HUES48 (cell line): ENCODE measurements at regions not wholly inside any gene's neighbourhood (a gene's known extent, or its start where the extent isn't known, plus 50 kb on each side); places are given as distances from the start of the nearest gene placed in this dataset.

Experiments
- H3K27ac ChIP-seq: one replicate; pipeline ENCODE4 v1.7.0; 2013; ENCODE audit warnings: low read depth, low read length, inconsistent platforms
- H3K27me3 ChIP-seq: 2 replicates; pipeline ENCODE4 v1.6.1; 2013; ENCODE audit warnings: mild to moderate bottlenecking, low read length; ENCODE audit not compliant: control insufficient read depth, insufficient read depth
- H3K36me3 ChIP-seq: 2 replicates; pipeline ENCODE4 v1.6.1; 2013; ENCODE audit warnings: low read length; ENCODE audit not compliant: control insufficient read depth, insufficient read depth
- H3K4me1 ChIP-seq: 2 replicates; pipeline ENCODE4 v1.6.1; 2013; ENCODE audit warnings: mild to moderate bottlenecking, low read length; ENCODE audit not compliant: control insufficient read depth, insufficient read depth
- H3K4me3 ChIP-seq: 2 replicates; pipeline ENCODE4 v1.5.1; 2013; ENCODE audit warnings: mild to moderate bottlenecking, low read depth, low read length
- H3K9ac ChIP-seq: 2 replicates; pipeline ENCODE4 v1.6.1; 2013; ENCODE audit warnings: mild to moderate bottlenecking, low read depth, low read length, moderate library complexity
- H3K9me3 ChIP-seq: 2 replicates; pipeline ENCODE4 v1.6.1; 2013; ENCODE audit warnings: low read length; ENCODE audit not compliant: control insufficient read depth, insufficient read depth

- no peak overlapping the region for H3K9ac ChIP-seq
- H3K27me3 ChIP-seq = no peaks in the 10 kb centered on the region; the same call in 1 of the 2 replicates
- no peak overlapping the region for H3K27ac ChIP-seq
Measured at GRCh38 chr11:79678780-79679452, 238.1 kb upstream of the TENM4 start.

DNA sequence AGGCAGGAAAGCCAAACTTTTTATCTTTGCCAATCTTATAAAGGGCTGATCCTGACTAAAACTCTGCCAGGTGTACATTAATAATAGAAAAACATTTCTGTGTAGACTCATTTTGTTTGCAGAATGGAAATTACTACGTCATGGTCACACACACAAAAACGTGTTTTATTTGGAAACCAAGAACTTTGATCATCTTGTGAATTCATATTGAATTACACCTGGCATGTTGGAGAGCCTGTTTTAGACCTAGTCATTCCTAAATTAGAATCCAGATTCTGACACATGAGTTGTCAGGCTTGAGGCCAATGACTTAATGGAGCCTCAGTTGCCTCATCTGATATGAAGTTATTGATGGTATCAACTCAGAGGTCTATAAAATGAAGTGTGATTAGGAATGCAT, 235.6 kb upstream of the TENM4 start:
- H3K9me3 ChIP-seq = no peaks in the 10 kb centered on the region
- no peak overlapping the region for H3K4me3 ChIP-seq

More at GRCh38 chr11:79678780-79679452, 238.1 kb upstream of the TENM4 start:
- H3K4me3 ChIP-seq = no peak overlapping the region
- peaks cover 23% of the 10 kb centered on the region for H3K4me1 ChIP-seq
- H3K9me3 ChIP-seq = no peaks in the 10 kb centered on the region
- no peaks in the 10 kb centered on the region for H3K36me3 ChIP-seq

DNA sequence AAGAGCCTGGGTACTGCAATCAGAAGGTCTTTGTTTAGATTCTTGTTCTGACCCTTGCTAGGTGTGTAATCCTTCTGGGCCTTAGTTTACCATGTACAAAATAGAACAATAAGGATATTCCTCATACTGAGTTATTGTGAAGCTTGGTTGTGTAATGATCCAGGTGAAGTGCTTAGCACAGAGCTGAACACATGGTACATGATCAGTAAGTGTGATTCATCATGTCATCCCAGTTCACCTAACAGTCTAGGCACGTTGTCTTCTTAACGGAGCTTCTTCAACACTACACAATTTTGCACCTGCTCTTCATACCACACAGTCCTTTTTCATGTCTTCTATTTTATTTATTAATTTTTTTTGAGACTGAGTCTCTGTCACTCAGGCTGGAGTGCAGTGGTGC, 234.3 kb upstream of the TENM4 start:
- Histone ChIP-seq H3K9ac (no peak overlapping the region), H3K27me3 (no peaks in the 10 kb centered on the region; the same call in 1 of the 2 replicates), H3K36me3 (no peaks in the 10 kb centered on the region), H3K9me3 (no peaks in the 10 kb centered on the region), H3K4me3 (no peak overlapping the region), H3K27ac (no peak overlapping the region), H3K4me1 (peaks cover 28% of the 10 kb centered on the region)

More for the DNA sequence above, 235.6 kb upstream of the TENM4 start:
- H3K9ac ChIP-seq = no peak overlapping the region
- H3K36me3 ChIP-seq = no peaks in the 10 kb centered on the region
- peaks cover 33% of the 10 kb centered on the region for H3K4me1 ChIP-seq
- H3K27me3 ChIP-seq = no peaks in the 10 kb centered on the region; the same call in 1 of the 2 replicates
- H3K27ac ChIP-seq = no peak overlapping the region

DNA sequence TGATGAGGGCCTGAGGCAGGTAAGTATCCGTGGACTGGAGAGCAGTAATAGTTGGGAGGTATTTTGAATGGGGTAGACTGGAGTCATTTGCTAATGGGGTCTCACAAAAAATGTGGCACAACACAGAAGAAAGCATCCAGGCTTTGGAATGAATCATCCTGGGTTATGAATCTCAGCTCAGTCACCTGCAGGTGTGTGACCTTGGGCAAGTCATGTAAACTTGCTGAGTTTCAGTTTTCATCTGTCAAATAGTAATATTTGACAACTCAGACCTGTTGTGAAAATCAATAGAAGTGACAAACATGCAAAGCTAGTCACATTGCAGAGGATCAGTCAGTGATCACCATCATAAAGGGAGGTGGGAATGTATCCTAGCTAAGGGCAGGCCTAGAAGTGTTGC, 232.0 kb upstream of the TENM4 start:
- Histone ChIP-seq H3K27me3 (no peaks in the 10 kb centered on the region), H3K36me3 (no peaks in the 10 kb centered on the region), H3K4me3 (no peak overlapping the region), H3K9ac (no peak overlapping the region), H3K4me1 (peaks cover 10% of the 10 kb centered on the region; the same call in 1 of the 2 replicates), H3K27ac (no peak overlapping the region), H3K9me3 (no peaks in the 10 kb centered on the region)

DNA sequence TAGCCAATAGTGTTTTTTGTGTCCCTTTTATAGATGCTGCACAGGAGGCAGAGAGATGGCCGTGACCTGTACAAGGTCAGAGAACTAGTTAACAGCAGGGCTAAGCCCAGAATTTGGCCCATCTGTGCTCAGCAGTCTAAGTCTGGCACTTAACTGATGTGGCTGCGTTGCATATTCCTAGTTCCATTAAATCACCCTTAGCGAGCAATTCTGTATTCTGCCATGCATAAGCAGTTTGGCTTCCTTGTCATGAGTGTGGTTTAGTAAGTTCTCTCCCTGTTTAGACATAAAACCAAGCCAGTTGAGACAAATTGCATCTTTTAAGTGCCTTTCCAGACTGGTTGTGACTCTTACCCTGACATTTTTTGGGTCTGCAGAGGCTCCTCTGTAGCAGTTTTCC, 230.6 kb upstream of the TENM4 start:
- peaks cover 10% of the 10 kb centered on the region; the same call in 1 of the 2 replicates for H3K4me1 ChIP-seq
- no peak overlapping the region for H3K4me3 ChIP-seq
- H3K9ac ChIP-seq = no peak overlapping the region
- no peaks in the 10 kb centered on the region for H3K27me3 ChIP-seq
- no peak overlapping the region for H3K27ac ChIP-seq
- no peaks in the 10 kb centered on the region for H3K9me3 ChIP-seq
- H3K36me3 ChIP-seq = no peaks in the 10 kb centered on the region

- Histone ChIP-seq H3K36me3 (no peaks in the 10 kb centered on the region), H3K9me3 (no peaks in the 10 kb centered on the region)
Measured at GRCh38 chr11:79670882-79671281, 230.1 kb upstream of the TENM4 start.

DNA sequence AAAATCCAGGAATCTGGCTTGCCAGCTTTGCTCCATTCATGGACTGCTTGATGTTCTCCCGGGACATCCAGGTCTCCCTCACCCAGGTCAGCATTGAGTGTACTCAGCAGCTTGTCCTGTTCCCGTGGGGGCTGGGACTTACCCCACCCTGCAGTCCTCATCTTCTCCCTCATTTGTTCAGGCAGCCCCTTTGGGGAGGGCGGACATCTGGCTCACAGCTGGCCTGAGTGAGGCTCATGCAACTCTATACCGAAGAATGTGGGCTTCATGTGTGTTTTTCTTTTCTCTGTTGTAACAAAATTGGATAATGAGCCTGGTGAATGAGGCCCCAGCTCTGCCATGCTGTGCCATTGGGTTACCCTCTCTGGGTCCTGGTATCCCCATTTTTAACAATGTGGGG, 227.7 kb upstream of the TENM4 start:
- H3K4me1 ChIP-seq = peaks cover 10% of the 10 kb centered on the region; the same call in 1 of the 2 replicates
- H3K9ac ChIP-seq = no peak overlapping the region
- H3K9me3 ChIP-seq = no peaks in the 10 kb centered on the region
- no peak overlapping the region for H3K4me3 ChIP-seq
- no peaks in the 10 kb centered on the region for H3K27me3 ChIP-seq
- H3K36me3 ChIP-seq = no peaks in the 10 kb centered on the region
- no peak overlapping the region for H3K27ac ChIP-seq

More at GRCh38 chr11:79670882-79671281, 230.1 kb upstream of the TENM4 start:
- peaks cover 10% of the 10 kb centered on the region; the same call in 1 of the 2 replicates for H3K4me1 ChIP-seq
- no peak overlapping the region for H3K9ac ChIP-seq
- no peak overlapping the region for H3K27ac ChIP-seq
- no peaks in the 10 kb centered on the region for H3K27me3 ChIP-seq
- no peak overlapping the region for H3K4me3 ChIP-seq

GRCh38 chr11:79667380-79667779, 226.6 kb upstream of the TENM4 start:
- Histone ChIP-seq H3K9me3 (no peaks in the 10 kb centered on the region), H3K27me3 (no peaks in the 10 kb centered on the region), H3K4me3 (no peak overlapping the region), H3K27ac (no peak overlapping the region), H3K9ac (no peak overlapping the region), H3K36me3 (no peaks in the 10 kb centered on the region), H3K4me1 (peaks cover 11% of the 10 kb centered on the region; the same call in 1 of the 2 replicates)

- Histone ChIP-seq H3K27ac (no peak overlapping the region), H3K36me3 (no peaks in the 10 kb centered on the region), H3K4me3 (no peak overlapping the region), H3K9ac (no peak overlapping the region), H3K27me3 (no peaks in the 10 kb centered on the region), H3K4me1 (0 out of 2 replicates have a peak, but pooled peaks cover 4% of the 10 kb centered on the region), H3K9me3 (no peaks in the 10 kb centered on the region)
Measured at GRCh38 chr11:79663017-79663416, 222.2 kb upstream of the TENM4 start.

DNA sequence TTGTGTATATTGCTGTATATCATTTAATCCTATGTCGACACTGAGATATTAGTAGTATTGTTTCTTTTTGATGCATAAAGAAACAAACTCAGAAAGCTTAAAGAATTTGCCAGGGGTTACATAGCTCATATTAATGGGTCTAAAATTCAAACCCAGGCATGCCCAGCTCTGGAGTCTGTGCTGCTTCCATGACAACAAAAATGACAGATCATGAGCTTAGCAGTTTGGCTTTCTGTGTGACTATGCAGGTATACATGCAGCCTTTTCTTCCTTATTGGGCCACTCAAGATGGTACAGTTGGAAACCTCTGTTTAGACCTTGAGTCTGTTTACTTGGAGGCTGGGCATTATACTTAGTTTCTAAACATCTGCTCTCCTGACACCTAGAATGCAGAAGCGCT, 220.5 kb upstream of the TENM4 start:
- Histone ChIP-seq H3K4me3 (no peak overlapping the region), H3K27ac (no peak overlapping the region), H3K36me3 (no peaks in the 10 kb centered on the region), H3K9ac (no peak overlapping the region), H3K9me3 (no peaks in the 10 kb centered on the region), H3K27me3 (no peaks in the 10 kb centered on the region), H3K4me1 (0 out of 2 replicates have a peak, but pooled peaks cover 4% of the 10 kb centered on the region)

DNA sequence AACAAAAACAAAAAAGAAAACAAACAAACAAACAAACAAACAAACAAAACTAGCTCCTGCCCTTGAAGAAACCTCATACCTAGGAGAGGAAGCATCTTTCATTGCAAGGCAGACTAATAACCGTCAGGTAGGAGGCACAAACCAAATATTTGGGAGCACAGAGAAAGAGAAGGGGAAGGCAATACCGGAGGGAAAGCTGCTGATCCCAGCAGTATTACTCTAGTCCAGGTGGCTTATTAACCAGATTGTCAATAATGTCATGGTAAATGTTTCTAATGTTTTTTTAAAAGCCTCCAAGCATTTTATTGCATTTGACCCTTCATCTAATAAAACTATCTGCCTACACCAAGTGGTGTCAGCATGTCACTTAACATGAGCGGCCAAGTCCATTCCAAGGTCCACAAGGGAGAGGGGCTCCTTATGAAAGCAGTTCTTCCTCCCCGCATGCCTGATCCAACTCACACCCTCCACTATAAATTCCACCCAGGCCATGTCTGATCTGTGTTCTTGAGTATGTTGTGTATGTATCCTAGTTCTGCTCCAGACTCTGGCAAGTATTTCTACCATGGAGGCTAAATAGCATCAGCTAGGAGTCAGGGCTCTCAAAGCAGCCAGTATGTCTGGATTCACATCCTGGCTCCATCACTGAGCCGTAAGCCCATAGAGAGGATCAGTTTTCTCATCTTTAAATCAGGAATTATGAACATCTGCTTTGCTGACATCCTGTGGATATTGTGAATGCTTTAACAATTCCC, 208.1 kb upstream of the TENM4 start:
- Histone ChIP-seq H3K36me3 (no peaks in the 10 kb centered on the region), H3K4me1 (no peaks in the 10 kb centered on the region), H3K4me3 (no peak overlapping the region), H3K9me3 (no peaks in the 10 kb centered on the region), H3K27ac (no peak overlapping the region), H3K9ac (no peak overlapping the region), H3K27me3 (no peaks in the 10 kb centered on the region)
